ENCODE measurements at regions not wholly inside any gene's neighbourhood (a gene's known extent, or its start where the extent isn't known, plus 50 kb on each side); places are given as distances from the start of the nearest gene placed in this dataset.

GRCh38 chr5:98993512-98993911 is 64.7 kb upstream of the CHD1 start:
- H3K79me2 ChIP-seq (ENCODE audit: control insufficient read depth in 1 of 2, insufficient read depth in 2 of 2, low read length in 2 of 2) = no peaks in the 10 kb centered on the region
- no peak for DNase-seq (ENCODE audit: low read depth in 1 of 2, low spot score in 2 of 2)
- H3K27me3 ChIP-seq (replicated peaks in 1 of 4; ENCODE audit: control insufficient read depth in 3 of 4, extremely low read depth in 1 of 4, insufficient read depth in 3 of 4, low read length in 3 of 4) = no peaks in the 10 kb centered on the region
- no peaks in the 10 kb centered on the region for H3K9me3 ChIP-seq (ENCODE audit: insufficient read depth in 2 of 2, low read depth in 1 of 2, low read length in 1 of 2)
- no peak for FAIRE-seq
- H3K18ac ChIP-seq (ENCODE audit: extremely low read depth, low read length) = no peak overlapping the region
- H2BK120ac ChIP-seq (replicated peaks; ENCODE audit: low read depth, low read length) = no peak overlapping the region
- H3K4me1 ChIP-seq (replicated peaks in 1 of 4; ENCODE audit: control insufficient read depth in 3 of 4, insufficient read depth in 4 of 4, low read length in 3 of 4) = no peaks in the 10 kb centered on the region
- no peak overlapping the region for H4K8ac ChIP-seq (ENCODE audit: extremely low read depth, insufficient read depth, low read length)
- no peak overlapping the region for H3K23ac ChIP-seq (ENCODE audit: insufficient read length)
- no peak overlapping the region for H2BK20ac ChIP-seq (ENCODE audit: low read length)
- H4K20me1 ChIP-seq (replicated peaks in 1 of 2; ENCODE audit: control insufficient read depth in 1 of 2, insufficient read depth in 2 of 2, low read length in 2 of 2) = no peaks in the 10 kb centered on the region
- no peaks in the 10 kb centered on the region for H3K36me3 ChIP-seq (ENCODE audit: control insufficient read depth in 2 of 4, insufficient read depth in 4 of 4, low read length in 3 of 4)
- H3K27ac ChIP-seq (ENCODE audit: low read depth, low read length) = no peak overlapping the region
- POLR2A ChIA-PET (ENCODE audit: partially characterized antibody) = no interaction called here
- H2BK5ac ChIP-seq (ENCODE audit: low read depth, low read length) = no peak overlapping the region
- WGBS, 2 experiments (ENCODE audit: extremely low coverage in 1 of 2, insufficient coverage in 1 of 2, insufficient read length in 1 of 2, insufficient replicate concordance in 2 of 2, low coverage in 1 of 2, low lambda C conversion rate in 2 of 2, missing lambda C conversion rate in 1 of 2) = 90% methylated on average over 3 of the region's 3 CpGs; no CpG with 5 or more reads in 1 of the 2 experiments
- H3K56ac ChIP-seq (replicated peaks; ENCODE audit: insufficient read length, low read depth, low read length) = no peak overlapping the region
- H4K5ac ChIP-seq (ENCODE audit: insufficient read length, low read depth, low read length) = no peak overlapping the region
- no peak overlapping the region for H3K4me2 ChIP-seq (ENCODE audit: insufficient read depth in 1 of 2, low read depth in 2 of 2, low read length in 2 of 2)
- no peak overlapping the region for H3K9ac ChIP-seq (replicated peaks in 1 of 4; ENCODE audit: extremely low read depth in 1 of 4, low read depth in 3 of 4, low read length in 3 of 4)
- H4K91ac ChIP-seq (replicated peaks; ENCODE audit: insufficient read length, low read length) = no peak overlapping the region
- CTCF ChIA-PET (ENCODE audit: partially characterized antibody) = interaction anchor here (0.6 to 0.8 kb wide), 3 partner anchors 80 to 673 kb away, joined by 3 read pairs; no protein-coding TSS in a partner anchor
- no peaks in the 10 kb centered on the region for H3K23me2 ChIP-seq (ENCODE audit: low read depth, low read length)
- H3K4ac ChIP-seq (replicated peaks; ENCODE audit: insufficient read length, low read depth, low read length) = no peak overlapping the region
- no peaks in the 10 kb centered on the region for H3K79me1 ChIP-seq (ENCODE audit: low read depth, low read length)
- H3K14ac ChIP-seq (ENCODE audit: insufficient read length) = no peak overlapping the region
- H2BK15ac ChIP-seq (ENCODE audit: low read length) = no peak overlapping the region
- no peak overlapping the region for H3K4me3 ChIP-seq (ENCODE audit: extremely low read depth in 1 of 4, insufficient read depth in 2 of 4, low read depth in 3 of 4, low read length in 4 of 4)
- H2BK12ac ChIP-seq (ENCODE audit: low read depth, low read length) = no peak overlapping the region
- no peak overlapping the region for H2AFZ ChIP-seq (ENCODE audit: low read length)
- H2AK5ac ChIP-seq (ENCODE audit: low read depth, low read length) = no peak overlapping the region
- no peak for TF ChIP-seq SIRT6 (IDR thresholded peaks at IDR 0.05; ENCODE audit: low read length)
- TF ChIP-seq MAX (IDR thresholded peaks at IDR 0.05) = no peak
- TF ChIP-seq CHD1 (IDR thresholded peaks at IDR 0.05; ENCODE audit: low read depth, low read length) = no peak
- no peak for TF ChIP-seq GTF2F1 (IDR thresholded peaks at IDR 0.05; ENCODE audit: borderline replicate concordance, low read depth, low read length)
- no peak for TF ChIP-seq TAF1 (IDR thresholded peaks at IDR 0.05; ENCODE audit: low read depth, low read length)
- TF ChIP-seq TBP (IDR thresholded peaks at IDR 0.05; ENCODE audit: low read depth, low read length) = no peak
- TF ChIP-seq JUND (IDR thresholded peaks at IDR 0.05; ENCODE audit: low read length) = no peak
- TF ChIP-seq CBX5 (IDR thresholded peaks at IDR 0.05; ENCODE audit: low read depth, low read length) = no peak
- TF ChIP-seq EP300 (IDR thresholded peaks at IDR 0.05; ENCODE audit: borderline replicate concordance in 1 of 2, low read depth in 2 of 2, low read length in 2 of 2) = no peak
- no peak for TF ChIP-seq SUZ12 (IDR thresholded peaks at IDR 0.05; ENCODE audit: low read length)
- TF ChIP-seq RNF2 (IDR thresholded peaks at IDR 0.05; ENCODE audit: borderline replicate concordance, low read depth, low read length, missing control alignments, poor library complexity, severe bottlenecking) = no peak
- TF ChIP-seq USF2 (IDR thresholded peaks at IDR 0.05; ENCODE audit: low read length) = no peak
- TF ChIP-seq BACH1 (IDR thresholded peaks at IDR 0.05; ENCODE audit: low read length) = no peak
- TF ChIP-seq KDM5A (IDR thresholded peaks at IDR 0.05; ENCODE audit: low read length) = no peak
- TF ChIP-seq SP1 (IDR thresholded peaks at IDR 0.05; ENCODE audit: low read depth, low read length) = no peak

All from H1 (cell line).